Right cardiac atrium (tissue), 5 donors: ENCODE measurements at regions not wholly inside any gene's neighbourhood (a gene's known extent, or its start where the extent isn't known, plus 50 kb on each side); places are given as distances from the start of the nearest gene placed in this dataset.
"Not testable (repeated sequence)": the region's sequence is repeated elsewhere in the genome, so short reads cannot be mapped to it uniquely, and the experiment has no call there.

Experiments
- ATAC-seq, 2 donors: fragments of 200-7000 bp; cut with Tn5 transposase; one replicate each; pipeline versions ENCODE4 v1.8.0 to v1.9.1; 2020; ENCODE audit warnings: moderate library complexity in 2 of 2, mild to moderate bottlenecking in 1 of 2
- DNase-seq, 3 donors: peaks; one replicate each; pipeline ENCODE4 v3.0.0-alpha.2; 2020
- H3K27ac ChIP-seq: one replicate; pipeline ENCODE4 v1.5.1; 2013; ENCODE audit warnings: mild to moderate bottlenecking, low read length, control low read depth, moderate library complexity
- H3K27me3 ChIP-seq: one replicate; pipeline ENCODE4 v1.6.1; 2013; ENCODE audit not compliant: control insufficient read depth, insufficient read depth
- H3K4me1 ChIP-seq: one replicate; pipeline ENCODE4 v1.6.1; 2013; ENCODE audit warnings: low read length; ENCODE audit not compliant: control insufficient read depth, insufficient read depth
- H3K4me3 ChIP-seq: one replicate; pipeline ENCODE4 v1.5.1; 2013; ENCODE audit warnings: low read length, control low read depth
- H3K9me3 ChIP-seq: one replicate; pipeline ENCODE4 v1.6.1; 2013; ENCODE audit warnings: low read length; ENCODE audit not compliant: control insufficient read depth
- WGBS: extraction: QIAGEN DNeasy Blood & Tissue Kit; methylation state at CpG from one replicate; pipeline ENCODE4 v1.1.7; 2013; 5-methylcytosine and 5-hydroxymethylcytosine counted together
- intact Hi-C, 4 donors: fragments of 100-400 bp; cut with DNase I; formaldehyde crosslinking; loops; one replicate each; pipeline versions ENCODE4 v1.11.0 to v1.14.0; 2022 to 2023
- donor health status: healthy with polysubstance abuse.
- donor health status: DM: no; HTN: yes; CAD: no.
- donor health status: DM: no; HTN: no; CAD: no.
- donor health status: DM: no; HTN: yes; CAD: no; lungs with severe emphysema.
- donor health status: DM: yes; HTN: yes; CAD: no.

DNA sequence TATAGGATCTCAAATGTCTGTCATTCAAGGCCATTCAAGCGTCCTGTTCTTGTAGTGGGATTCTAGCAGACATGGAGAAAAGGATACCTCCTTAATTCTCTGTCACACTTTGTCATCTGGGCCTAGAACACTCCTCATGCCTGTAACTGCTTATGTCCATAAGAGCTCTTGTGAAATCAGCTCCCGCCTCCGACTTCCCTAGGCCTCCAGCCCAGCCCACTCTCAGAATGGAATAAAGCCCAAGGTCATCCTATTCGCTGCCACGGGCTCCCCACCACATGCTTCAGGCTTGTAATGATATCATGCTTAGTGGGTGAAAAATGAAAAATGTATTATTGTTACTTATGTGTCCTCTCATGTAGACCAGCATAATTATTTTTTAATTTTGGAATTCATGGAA lies 632.5 kb downstream of the ISL1 start:
- H3K27ac ChIP-seq: no peak overlapping the region
- no peaks in the 10 kb centered on the region for H3K9me3 ChIP-seq
- 56% methylated on average over 5 of the region's 5 CpGs for WGBS
- H3K4me3 ChIP-seq: no peak overlapping the region
- intact Hi-C loops: no loop called here
- DNase-seq (peak in 1 of 3 donors; percentile 30), ATAC-seq (no peak)
- no peaks in the 10 kb centered on the region for H3K4me1 ChIP-seq
- H3K27me3 ChIP-seq: no peaks in the 10 kb centered on the region

DNA sequence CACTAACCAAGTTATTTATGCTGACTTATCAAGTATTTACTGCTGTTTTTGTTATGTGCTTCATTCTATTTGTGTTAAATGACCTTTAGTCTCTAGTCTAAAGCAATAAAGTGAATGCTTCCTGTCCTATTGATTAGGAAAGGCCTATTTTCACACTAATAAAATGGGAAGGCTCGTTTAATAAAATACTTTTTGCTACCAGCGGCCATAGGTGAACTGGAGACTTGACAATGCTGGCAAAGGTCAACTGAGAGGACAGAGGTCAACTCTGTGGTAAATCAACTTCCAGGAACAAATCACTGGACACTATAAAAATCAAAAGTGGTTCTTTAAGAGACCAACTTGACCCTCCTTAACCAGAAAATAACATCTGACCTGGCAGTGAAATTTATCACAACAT lies 634.3 kb downstream of the ISL1 start:
- intact Hi-C loops: no loop called here
- no peak overlapping the region for H3K4me3 ChIP-seq
- H3K27me3 ChIP-seq: no peaks in the 10 kb centered on the region
- no peaks in the 10 kb centered on the region for H3K4me1 ChIP-seq
- ATAC-seq: no peak
- no peak overlapping the region for H3K27ac ChIP-seq
- no peak for DNase-seq
- no peaks in the 10 kb centered on the region for H3K9me3 ChIP-seq
- 46% methylated on average over 2 of the region's 2 CpGs for WGBS

DNA sequence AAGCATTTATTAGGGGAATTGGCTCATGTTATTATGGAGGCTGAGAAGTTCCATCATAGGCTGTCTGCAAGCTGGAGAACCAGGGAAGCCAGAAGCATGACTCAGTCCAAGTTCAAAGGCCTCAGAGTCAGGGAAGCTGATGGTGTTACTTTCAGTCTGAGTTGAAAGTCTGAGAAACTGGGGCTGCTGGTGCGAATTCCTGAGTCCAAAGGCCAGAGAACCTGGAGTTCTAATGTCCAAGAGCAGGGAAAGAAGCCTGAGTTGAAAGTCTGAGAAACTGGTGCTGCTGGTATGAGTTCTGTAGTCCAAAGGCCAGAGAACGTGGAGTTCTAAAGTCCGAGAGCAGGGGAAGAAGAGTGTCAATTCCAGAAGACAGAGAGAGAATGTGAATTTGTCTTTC lies 641.1 kb downstream of the ISL1 start:
- no peaks in the 10 kb centered on the region for H3K9me3 ChIP-seq
- intact Hi-C loops: no loop called here
- H3K4me1 ChIP-seq: no peaks in the 10 kb centered on the region
- no peak overlapping the region for H3K27ac ChIP-seq
- DNase-seq (no peak), ATAC-seq (no peak)
- no peaks in the 10 kb centered on the region for H3K27me3 ChIP-seq
- WGBS: 84% methylated on average over 3 of the region's 3 CpGs
- no peak overlapping the region for H3K4me3 ChIP-seq

DNA sequence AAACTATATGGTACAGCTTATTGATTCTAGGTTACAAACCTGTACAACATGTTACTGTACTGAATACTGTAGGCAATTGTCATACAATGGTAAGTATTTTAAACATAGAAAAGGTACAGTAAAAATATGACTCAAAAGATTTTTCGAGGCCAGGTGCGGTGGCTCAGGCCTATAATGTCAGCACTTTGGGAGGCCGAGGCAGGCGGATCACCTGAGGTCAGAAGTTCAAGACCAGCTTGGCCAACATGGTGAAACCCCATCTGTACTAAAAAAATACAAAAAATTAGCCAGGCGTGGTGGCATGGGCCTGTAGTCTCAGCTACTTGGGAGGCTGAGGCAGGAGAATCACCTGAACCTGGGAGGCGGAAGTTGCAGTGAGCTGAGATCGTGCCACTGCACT lies 646.6 kb downstream of the ISL1 start:
- DNase-seq: peak in 1 of 3 donors; percentile 37
- H3K27me3 ChIP-seq, H3K4me1 ChIP-seq, H3K4me3 ChIP-seq, H3K9me3 ChIP-seq, ATAC-seq, H3K27ac ChIP-seq, intact Hi-C loops: not testable (repeated sequence)
- WGBS: 97% methylated on average over 7 of the region's 7 CpGs

DNA sequence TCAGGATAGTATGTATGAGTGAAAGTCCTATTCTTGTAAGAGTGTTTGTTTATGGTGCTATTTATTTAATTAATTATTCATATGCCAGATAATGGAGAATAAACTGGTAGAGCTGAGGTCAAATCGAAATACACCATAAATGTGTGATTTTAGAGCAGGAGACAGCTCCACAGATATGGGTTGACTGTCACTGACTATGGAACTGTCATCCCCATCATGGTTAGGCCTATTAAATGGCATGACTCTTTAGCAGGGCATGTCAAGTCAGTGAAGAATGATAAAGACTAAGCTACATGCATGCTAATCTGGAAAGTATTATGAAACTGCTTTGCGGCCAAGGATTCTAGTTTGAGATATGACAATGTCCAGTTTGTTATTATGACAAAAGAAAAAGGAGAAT lies 658.6 kb downstream of the ISL1 start:
- 69% methylated on average over 2 of the region's 2 CpGs for WGBS

DNA sequence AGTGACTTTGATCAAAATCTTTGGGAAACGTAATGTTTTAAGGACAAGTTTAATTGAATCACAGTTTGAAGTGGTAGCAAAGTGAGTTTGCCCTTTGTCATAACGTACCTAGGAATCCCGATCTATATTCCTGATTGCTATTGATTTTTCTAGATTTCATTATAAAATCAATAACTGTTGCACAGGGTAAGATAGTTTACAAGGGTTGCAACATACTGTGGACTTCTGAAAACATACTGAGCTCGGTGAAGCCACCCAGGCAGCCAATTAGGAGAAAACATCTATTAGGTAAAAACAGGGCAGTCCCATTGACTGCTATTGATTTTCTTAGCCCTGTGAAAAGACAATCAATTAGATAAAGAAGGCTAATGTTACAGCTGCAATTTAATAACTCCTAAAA lies 659.9 kb downstream of the ISL1 start:
- Histone ChIP-seq H3K4me1 (no peaks in the 10 kb centered on the region), H3K9me3 (no peaks in the 10 kb centered on the region), H3K27ac (no peak overlapping the region), H3K27me3 (no peaks in the 10 kb centered on the region), H3K4me3 (no peak overlapping the region)
- DNase-seq (no peak), ATAC-seq (no peak)
- intact Hi-C loops: no loop called here
- WGBS: 81% methylated on average over 4 of the region's 4 CpGs

More for the DNA sequence above, 658.6 kb downstream of the ISL1 start:
- H3K27me3 ChIP-seq: no peaks in the 10 kb centered on the region
- H3K4me1 ChIP-seq: no peaks in the 10 kb centered on the region
- H3K27ac ChIP-seq: no peak overlapping the region
- H3K4me3 ChIP-seq: no peak overlapping the region
- ATAC-seq (no peak), DNase-seq (no peak)
- no peaks in the 10 kb centered on the region for H3K9me3 ChIP-seq
- intact Hi-C loops: no loop called here

DNA sequence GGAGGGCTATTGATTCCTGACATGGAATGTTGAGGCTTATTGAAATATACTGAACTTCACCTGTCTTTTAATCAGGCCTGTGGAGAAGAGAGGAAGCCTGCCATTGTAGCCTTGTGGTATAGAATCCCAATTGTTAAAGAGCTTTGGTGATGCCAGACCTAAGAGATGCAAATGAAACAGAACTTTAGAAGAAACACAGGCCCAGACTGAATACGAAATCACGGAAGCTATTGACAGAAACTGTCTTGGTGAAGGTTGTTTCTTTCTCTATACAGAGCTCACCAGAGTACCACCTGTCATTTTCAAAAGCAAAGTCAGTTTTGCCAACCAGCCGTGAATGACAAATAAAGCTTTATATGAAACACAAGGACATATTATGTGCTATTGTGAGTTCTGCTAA lies 660.3 kb downstream of the ISL1 start:
- Histone ChIP-seq H3K27me3 (no peaks in the 10 kb centered on the region), H3K9me3 (no peaks in the 10 kb centered on the region), H3K27ac (no peak overlapping the region), H3K4me3 (no peak overlapping the region), H3K4me1 (no peaks in the 10 kb centered on the region)
- DNase-seq: no peak
- 76% methylated on average over 3 of the region's 3 CpGs for WGBS
- intact Hi-C loops: no loop called here
- no peak for ATAC-seq

DNA sequence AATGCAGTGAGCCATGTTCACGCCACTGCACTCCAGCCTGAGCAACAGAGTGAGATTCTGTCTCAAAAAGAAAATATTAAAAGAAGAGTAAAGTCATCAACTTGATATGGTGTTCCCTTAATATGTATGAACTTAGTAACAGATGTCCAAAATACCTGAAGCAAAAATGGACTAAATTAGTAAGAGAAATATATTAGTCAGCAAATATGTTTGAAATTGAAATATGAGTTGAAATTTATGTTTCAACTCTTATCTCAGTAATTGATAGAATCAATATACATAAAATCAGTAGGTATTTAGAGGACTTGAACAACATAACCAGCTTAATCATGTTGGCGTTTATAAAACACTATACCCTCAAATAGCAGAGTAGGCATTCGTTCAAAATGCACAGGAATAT lies 668.5 kb downstream of the ISL1 start:
- Histone ChIP-seq H3K4me3 (no peak overlapping the region), H3K27me3 (no peaks in the 10 kb centered on the region), H3K27ac (no peak overlapping the region), H3K9me3 (no peaks in the 10 kb centered on the region), H3K4me1 (no peaks in the 10 kb centered on the region)
- ATAC-seq (no peak), DNase-seq (no peak)
- 83% methylated on average over 3 of the region's 3 CpGs for WGBS
- intact Hi-C loops: no loop called here

DNA sequence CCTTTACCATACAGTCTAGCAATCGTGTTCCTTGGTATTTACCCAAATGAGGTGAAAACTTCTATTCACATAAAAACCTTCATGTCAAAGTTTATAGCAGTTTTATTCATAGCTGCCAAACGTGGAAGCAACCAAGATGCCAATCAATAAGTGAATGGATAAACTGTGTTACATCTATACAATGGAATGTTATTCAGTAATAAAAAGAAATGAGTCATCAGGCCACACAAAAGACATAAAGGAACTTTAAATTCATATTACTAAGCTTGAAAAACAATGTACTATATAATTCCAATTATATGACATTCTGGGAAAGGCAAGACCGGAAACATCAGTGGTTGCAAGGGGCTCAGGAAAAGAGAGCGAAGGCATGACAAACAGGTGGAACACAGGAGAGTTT lies 679.9 kb downstream of the ISL1 start:
- no peak for DNase-seq
- no peaks in the 10 kb centered on the region for H3K4me1 ChIP-seq
- no peak for ATAC-seq
- no peak overlapping the region for H3K4me3 ChIP-seq
- H3K9me3 ChIP-seq: no peaks in the 10 kb centered on the region
- H3K27ac ChIP-seq: no peak overlapping the region
- intact Hi-C loops: no loop called here
- 74% methylated on average over 4 of the region's 4 CpGs for WGBS
- no peaks in the 10 kb centered on the region for H3K27me3 ChIP-seq

DNA sequence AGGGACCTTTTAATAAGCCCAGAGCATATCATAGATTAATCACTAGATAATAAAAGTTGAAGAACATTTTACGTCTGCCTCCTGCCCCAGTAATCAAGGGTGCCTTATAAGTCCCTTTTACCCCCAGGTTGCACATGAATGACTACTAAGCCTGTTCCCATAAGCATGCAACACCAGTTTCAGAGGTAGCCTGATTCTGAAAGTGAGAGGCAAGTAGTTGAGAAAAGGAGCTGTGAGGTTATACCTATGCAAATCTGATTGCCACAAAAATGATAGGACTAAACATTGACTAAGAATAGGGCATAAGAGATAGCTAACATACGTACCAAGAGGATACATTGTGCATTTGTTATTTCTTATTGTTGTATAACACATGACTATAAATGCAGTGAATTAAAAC lies 681.9 kb downstream of the ISL1 start:
- WGBS: 74% methylated on average over 2 of the region's 2 CpGs
- Histone ChIP-seq H3K9me3 (no peaks in the 10 kb centered on the region), H3K27ac (no peak overlapping the region), H3K4me1 (no peaks in the 10 kb centered on the region), H3K4me3 (no peak overlapping the region), H3K27me3 (no peaks in the 10 kb centered on the region)
- ATAC-seq: no peak
- intact Hi-C loops: no loop called here
- DNase-seq: no peak

DNA sequence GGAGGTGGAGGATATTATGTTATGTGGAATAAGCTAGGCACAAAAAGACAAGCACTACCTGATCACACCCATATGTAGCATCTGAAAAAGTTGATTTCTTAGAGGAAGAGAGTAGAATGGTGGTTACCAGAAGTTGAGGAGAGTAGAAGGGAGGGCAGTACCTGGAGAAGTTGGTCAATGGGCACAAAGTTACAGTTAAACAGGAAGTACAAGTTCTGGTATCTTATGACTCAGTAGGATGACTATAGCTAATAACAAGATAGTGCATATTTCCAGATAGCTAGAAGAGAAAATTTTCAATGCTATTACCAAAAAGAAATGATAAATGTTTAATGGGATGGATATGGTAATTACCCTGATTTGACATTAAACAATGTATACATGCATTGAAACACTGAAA lies 686.7 kb downstream of the ISL1 start:
- no peak overlapping the region for H3K27ac ChIP-seq
- no peak overlapping the region for H3K4me3 ChIP-seq
- no peak for DNase-seq
- no peaks in the 10 kb centered on the region for H3K27me3 ChIP-seq
- intact Hi-C loops: no loop called here
- no peak for ATAC-seq
- no peaks in the 10 kb centered on the region for H3K9me3 ChIP-seq
- no peaks in the 10 kb centered on the region for H3K4me1 ChIP-seq

DNA sequence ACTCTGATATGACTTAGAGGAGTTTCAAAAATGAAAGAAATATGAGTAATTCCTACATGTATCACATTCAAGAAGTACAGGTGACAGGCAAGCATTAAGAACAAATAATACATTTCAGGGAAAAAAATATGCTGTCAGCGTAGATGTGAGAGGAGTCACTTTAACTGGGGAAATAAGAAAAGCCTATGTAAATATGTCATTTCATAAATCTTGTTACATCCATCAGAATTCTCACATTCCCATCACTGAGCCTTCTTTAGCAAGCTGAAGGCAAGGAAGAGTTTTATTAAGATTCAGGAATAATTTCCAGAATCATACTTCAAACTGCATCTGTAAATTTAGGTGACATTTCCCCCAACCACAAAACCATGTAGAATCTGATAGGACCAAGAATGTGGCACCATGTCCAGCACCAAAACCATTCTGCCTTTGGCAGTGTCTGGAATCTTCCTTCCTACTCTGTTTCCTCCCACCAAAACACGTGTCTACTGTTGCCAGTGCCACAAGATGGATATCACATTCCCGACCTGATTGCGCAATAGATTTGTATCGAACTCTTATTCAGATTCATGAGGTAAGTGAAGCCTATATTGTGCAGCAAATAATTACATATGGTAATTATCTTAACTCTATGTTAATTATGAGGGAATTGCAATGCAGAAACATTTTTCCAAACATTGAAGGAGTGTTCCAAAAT lies 690.9 kb downstream of the ISL1 start:
- ATAC-seq (no peak), DNase-seq (no peak)
- H3K27me3 ChIP-seq: no peaks in the 10 kb centered on the region
- intact Hi-C loops: no loop called here
- 76% methylated on average over 5 of the region's 5 CpGs for WGBS
- no peaks in the 10 kb centered on the region for H3K9me3 ChIP-seq
- no peaks in the 10 kb centered on the region for H3K4me1 ChIP-seq
- H3K4me3 ChIP-seq: no peak overlapping the region
- no peak overlapping the region for H3K27ac ChIP-seq
